ENCODE measurements at regions not wholly inside any gene's neighbourhood (a gene's known extent, or its start where the extent isn't known, plus 50 kb on each side); places are given as distances from the start of the nearest gene placed in this dataset.

DNA sequence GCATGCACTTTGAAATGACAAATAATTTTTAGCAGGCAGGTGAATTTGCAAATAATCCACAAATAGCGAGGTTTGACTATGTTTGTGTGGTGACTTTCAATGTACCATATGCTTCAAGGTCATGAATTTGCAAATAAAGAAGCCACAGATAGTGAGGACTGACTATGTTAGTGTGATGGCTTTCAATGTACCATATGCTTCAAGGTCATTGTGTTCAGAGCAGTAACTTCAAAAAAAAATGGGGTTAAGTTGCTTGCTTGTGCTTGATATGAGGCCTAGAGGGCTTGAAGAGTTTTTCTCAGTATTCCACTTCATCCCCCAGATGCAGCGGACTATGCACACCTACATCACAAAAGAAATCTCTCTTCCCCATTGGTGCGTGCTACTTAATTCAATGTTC, 602.9 kb upstream of the LRRTM4 start:
- Mint-ChIP-seq H3K27me3 (ENCODE audit: low read depth in 2 of 2) (no peaks in the 10 kb centered on the region), H3K27ac (no peak overlapping the region), H3K36me3 (peaks cover 8% of the 10 kb centered on the region), H3K4me1 (no peaks in the 10 kb centered on the region), H3K4me3 (no peak overlapping the region), H3K9me3 (peaks cover 3 to 15% of the 10 kb centered on the region in 2 donors)
- no peak for DNase-seq
- no peak overlapping the region for H3K27ac ChIP-seq (ENCODE audit: low read length)
- ATAC-seq = no peak
- H3K27me3 ChIP-seq (ENCODE audit: control insufficient read depth, insufficient read depth, low read length) = no peaks in the 10 kb centered on the region
- intact Hi-C loops (cut with micrococcal nuclease) = no loop called here
- 84% methylated on average over 3 of the region's 3 CpGs for WGBS (ENCODE audit: insufficient coverage)
- TF ChIP-seq, protein P1, sequence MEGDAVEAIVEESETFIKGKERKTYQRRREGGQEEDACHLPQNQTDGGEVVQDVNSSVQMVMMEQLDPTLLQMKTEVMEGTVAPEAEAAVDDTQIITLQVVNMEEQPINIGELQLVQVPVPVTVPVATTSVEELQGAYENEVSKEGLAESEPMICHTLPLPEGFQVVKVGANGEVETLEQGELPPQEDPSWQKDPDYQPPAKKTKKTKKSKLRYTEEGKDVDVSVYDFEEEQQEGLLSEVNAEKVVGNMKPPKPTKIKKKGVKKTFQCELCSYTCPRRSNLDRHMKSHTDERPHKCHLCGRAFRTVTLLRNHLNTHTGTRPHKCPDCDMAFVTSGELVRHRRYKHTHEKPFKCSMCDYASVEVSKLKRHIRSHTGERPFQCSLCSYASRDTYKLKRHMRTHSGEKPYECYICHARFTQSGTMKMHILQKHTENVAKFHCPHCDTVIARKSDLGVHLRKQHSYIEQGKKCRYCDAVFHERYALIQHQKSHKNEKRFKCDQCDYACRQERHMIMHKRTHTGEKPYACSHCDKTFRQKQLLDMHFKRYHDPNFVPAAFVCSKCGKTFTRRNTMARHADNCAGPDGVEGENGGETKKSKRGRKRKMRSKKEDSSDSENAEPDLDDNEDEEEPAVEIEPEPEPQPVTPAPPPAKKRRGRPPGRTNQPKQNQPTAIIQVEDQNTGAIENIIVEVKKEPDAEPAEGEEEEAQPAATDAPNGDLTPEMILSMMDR (IDR thresholded peaks at IDR 0.05) = no peak
- no peaks in the 10 kb centered on the region for H3K9me3 ChIP-seq (ENCODE audit: control insufficient read depth, insufficient read depth, low read length)
- H3K4me1 ChIP-seq (ENCODE audit: control insufficient read depth, insufficient read depth, low read length) = no peaks in the 10 kb centered on the region
- H3K36me3 ChIP-seq (ENCODE audit: control insufficient read depth, insufficient read depth, low read length) = no peaks in the 10 kb centered on the region
- no peak overlapping the region for H3K4me3 ChIP-seq (ENCODE audit: low read length)

GRCh38 chr2:78127424-78127823, 605.2 kb upstream of the LRRTM4 start:
- WGBS (ENCODE audit: insufficient coverage) = 89% methylated on average over 3 of the region's 4 CpGs
- Mint-ChIP-seq H3K9me3 (peaks cover 5 to 13% of the 10 kb centered on the region in 2 donors), H3K4me1 (no peaks in the 10 kb centered on the region), H3K27me3 (ENCODE audit: low read depth in 2 of 2) (no peaks in the 10 kb centered on the region), H3K27ac (no peak overlapping the region), H3K36me3 (peaks cover 8% of the 10 kb centered on the region), H3K4me3 (no peak overlapping the region)
- no peak overlapping the region for H3K4me3 ChIP-seq (ENCODE audit: low read length)
- intact Hi-C loops (cut with micrococcal nuclease) = no loop called here
- no peak overlapping the region for H3K27ac ChIP-seq (ENCODE audit: low read length)
- no peaks in the 10 kb centered on the region for H3K36me3 ChIP-seq (ENCODE audit: control insufficient read depth, insufficient read depth, low read length)
- ATAC-seq (no peak), DNase-seq (no peak)
- no peaks in the 10 kb centered on the region for H3K27me3 ChIP-seq (ENCODE audit: control insufficient read depth, insufficient read depth, low read length)
- no peaks in the 10 kb centered on the region for H3K9me3 ChIP-seq (ENCODE audit: control insufficient read depth, insufficient read depth, low read length)
- TF ChIP-seq, protein P1 (IDR thresholded peaks at IDR 0.05) = no peak
- H3K4me1 ChIP-seq (ENCODE audit: control insufficient read depth, insufficient read depth, low read length) = no peaks in the 10 kb centered on the region

DNA sequence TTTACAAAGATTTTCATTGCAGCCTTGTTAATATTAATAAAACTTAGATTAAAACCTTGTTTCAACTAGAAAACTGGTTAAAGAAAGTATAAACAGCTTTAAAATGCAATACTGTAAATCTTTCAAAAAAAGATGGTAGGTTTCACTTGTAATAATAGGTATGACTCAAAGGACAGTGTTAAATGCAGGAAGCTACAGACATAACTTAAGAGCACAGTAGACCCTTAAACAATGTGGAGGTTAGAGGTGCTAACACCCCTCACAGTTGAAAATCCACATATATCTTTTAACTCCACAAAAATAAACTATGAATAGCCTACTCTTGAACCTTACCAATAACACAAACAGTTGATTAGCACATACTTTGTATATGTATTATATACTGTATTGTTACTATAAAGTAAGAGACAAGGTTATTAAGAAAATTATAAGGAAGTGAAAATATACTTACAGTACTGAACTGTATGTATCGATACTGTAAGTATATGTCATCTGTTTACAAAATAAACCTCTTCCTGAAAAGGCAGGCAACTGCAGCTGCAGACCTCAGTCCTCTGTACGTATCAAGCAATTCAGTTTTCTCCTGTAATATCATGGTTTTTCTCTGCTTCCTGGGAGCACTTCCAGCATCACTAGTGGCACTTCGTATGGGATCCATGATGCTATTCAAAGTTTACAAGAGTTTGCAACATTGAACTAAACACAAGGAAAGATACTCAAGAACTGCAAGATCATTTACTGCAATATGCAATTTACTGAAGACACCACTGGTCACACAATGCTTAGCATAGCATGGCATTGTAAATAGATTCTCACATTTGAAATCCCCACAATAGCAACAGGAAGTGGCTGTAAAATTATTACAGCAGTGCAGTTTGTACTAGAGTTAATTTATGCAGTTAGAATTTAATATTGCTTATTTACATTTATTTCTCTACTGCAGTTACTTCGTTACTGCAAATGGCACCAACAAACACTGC, 610.5 kb upstream of the LRRTM4 start:
- Mint-ChIP-seq H3K4me3 (no peak overlapping the region), H3K4me1 (no peaks in the 10 kb centered on the region), H3K27ac (no peak overlapping the region), H3K27me3 (ENCODE audit: low read depth in 2 of 2) (no peaks in the 10 kb centered on the region), H3K9me3 (peaks cover 11 to 12% of the 10 kb centered on the region in 2 donors), H3K36me3 (no peaks in the 10 kb centered on the region)
- intact Hi-C loops (cut with micrococcal nuclease) = no loop called here
- no peak for DNase-seq
- WGBS (ENCODE audit: insufficient coverage) = 75% methylated on average over 2 of the region's 4 CpGs
- TF ChIP-seq, protein P1 (IDR thresholded peaks at IDR 0.05) = no peak
- no peak for ATAC-seq
- Histone ChIP-seq H3K36me3 (ENCODE audit: control insufficient read depth, insufficient read depth, low read length) (no peaks in the 10 kb centered on the region), H3K9me3 (ENCODE audit: control insufficient read depth, insufficient read depth, low read length) (peaks cover 1% of the 10 kb centered on the region), H3K4me3 (ENCODE audit: low read length) (no peak overlapping the region), H3K27ac (ENCODE audit: low read length) (no peak overlapping the region), H3K27me3 (ENCODE audit: control insufficient read depth, insufficient read depth, low read length) (no peaks in the 10 kb centered on the region), H3K4me1 (ENCODE audit: control insufficient read depth, insufficient read depth, low read length) (no peaks in the 10 kb centered on the region)

Data from natural killer cell (primary cell).